Lower lobe of right lung (tissue), 2 donors: ENCODE measurements at regions not wholly inside any gene's neighbourhood (a gene's known extent, or its start where the extent isn't known, plus 50 kb on each side); places are given as distances from the start of the nearest gene placed in this dataset.

ENCODE experiments used
- ATAC-seq, 2 donors: fragments of 200-7000 bp; cut with Tn5 transposase; one replicate each; pipeline ENCODE4 v1.9.1; 2020 to 2022; ENCODE audit warnings: mild to moderate bottlenecking in 2 of 2, moderate library complexity in 2 of 2
- DNase-seq: peaks from one replicate; pipeline ENCODE4 v3.0.0-alpha.2; 2020
- H3K27ac ChIP-seq: fragments of 200-600 bp; one replicate; pipeline ENCODE4 v1.8.0; 2022
- H3K27me3 ChIP-seq: fragments of 200-600 bp; one replicate; pipeline ENCODE4 v1.8.0; 2022; ENCODE audit warnings: low read depth
- H3K36me3 ChIP-seq: fragments of 200-600 bp; one replicate; pipeline ENCODE4 v1.8.0; 2022; ENCODE audit warnings: mild to moderate bottlenecking
- H3K4me1 ChIP-seq: fragments of 200-600 bp; one replicate; pipeline ENCODE4 v1.8.0; 2022
- H3K4me3 ChIP-seq: fragments of 200-600 bp; one replicate; pipeline ENCODE4 v1.8.0; 2022; ENCODE audit warnings: mild to moderate bottlenecking
- H3K9me3 ChIP-seq: fragments of 200-600 bp; one replicate; pipeline ENCODE4 v1.8.0; 2022
- CTCF ChIP-seq: fragments of 200-600 bp; IDR thresholded peaks from one replicate; pipeline ENCODE4 v1.8.0; 2022; ENCODE audit warnings: antibody characterized with exemption, mild to moderate bottlenecking
- intact Hi-C: fragments of 100-400 bp; cut with DNase I; formaldehyde crosslinking; loops from one replicate; pipeline ENCODE4 v1.11.0; 2022
- donor health status: DM: no; HTN: yes; CAD: no; lungs with severe emphysema.

- ATAC-seq, result peak in 1 of 2 donors; percentile 21
- no peak for TF ChIP-seq CTCF
- H3K4me3 ChIP-seq, result no peak overlapping the region
- no peak overlapping the region for H3K27ac ChIP-seq
- no peaks in the 10 kb centered on the region for H3K36me3 ChIP-seq
- H3K4me1 ChIP-seq, result no peaks in the 10 kb centered on the region
- intact Hi-C loops, result no loop called here
- DNase-seq, result no peak
- H3K27me3 ChIP-seq, result no peaks in the 10 kb centered on the region
- H3K9me3 ChIP-seq, result no peaks in the 10 kb centered on the region
These were observed 329.9 kb upstream of the TNP1 start for GRCh38 chr2:217189747-217190146.

- no peak for TF ChIP-seq CTCF
- no peak overlapping the region for H3K4me3 ChIP-seq
- no peaks in the 10 kb centered on the region for H3K36me3 ChIP-seq
- no peaks in the 10 kb centered on the region for H3K9me3 ChIP-seq
- no peak overlapping the region for H3K27ac ChIP-seq
- intact Hi-C loops, result no loop called here
- ATAC-seq (no peak), DNase-seq (no peak)
- H3K4me1 ChIP-seq, result no peaks in the 10 kb centered on the region
- H3K27me3 ChIP-seq, result no peaks in the 10 kb centered on the region
These were observed 329.3 kb upstream of the TNP1 start for GRCh38 chr2:217189131-217189530.

GRCh38 chr2:217186668-217187159, 326.9 kb upstream of the TNP1 start:
- ATAC-seq (no peak), DNase-seq (no peak)
- Histone ChIP-seq H3K27ac (no peak overlapping the region), H3K36me3 (no peaks in the 10 kb centered on the region), H3K27me3 (no peaks in the 10 kb centered on the region), H3K9me3 (no peaks in the 10 kb centered on the region), H3K4me1 (no peaks in the 10 kb centered on the region), H3K4me3 (no peak overlapping the region)
- no peak for TF ChIP-seq CTCF
- intact Hi-C loops, result no loop called here

- H3K36me3 ChIP-seq, result no peaks in the 10 kb centered on the region
- intact Hi-C loops, result no loop called here
These were observed 326.3 kb upstream of the TNP1 start for GRCh38 chr2:217186152-217186551.

GRCh38 chr2:217185265-217185995, 325.6 kb upstream of the TNP1 start:
- intact Hi-C loops, result no loop called here
- Histone ChIP-seq H3K36me3 (no peaks in the 10 kb centered on the region), H3K4me3 (no peak overlapping the region), H3K4me1 (no peaks in the 10 kb centered on the region), H3K27ac (no peak overlapping the region), H3K27me3 (no peaks in the 10 kb centered on the region), H3K9me3 (no peaks in the 10 kb centered on the region)
- TF ChIP-seq CTCF, result no peak
- DNase-seq (no peak), ATAC-seq (no peak)

More at GRCh38 chr2:217186152-217186551, 326.3 kb upstream of the TNP1 start:
- no peak overlapping the region for H3K27ac ChIP-seq
- no peak for ATAC-seq
- no peaks in the 10 kb centered on the region for H3K9me3 ChIP-seq
- no peak for TF ChIP-seq CTCF
- H3K27me3 ChIP-seq, result no peaks in the 10 kb centered on the region
- no peaks in the 10 kb centered on the region for H3K4me1 ChIP-seq
- no peak for DNase-seq
- H3K4me3 ChIP-seq, result no peak overlapping the region
